Nucleus accumbens (tissue), 56 donors: ENCODE measurements at regions not wholly inside any gene's neighbourhood (a gene's known extent, or its start where the extent isn't known, plus 50 kb on each side); places are given as distances from the start of the nearest gene placed in this dataset.
"Not testable (repeated sequence)": the region's sequence is repeated elsewhere in the genome, so short reads cannot be mapped to it uniquely, and the experiment has no call there.

Source experiments
- DNase-seq, 56 donors: peaks; one replicate each; lab custom pipeline; 2025; lab: John Stamatoyannopoulos, UW

DNA sequence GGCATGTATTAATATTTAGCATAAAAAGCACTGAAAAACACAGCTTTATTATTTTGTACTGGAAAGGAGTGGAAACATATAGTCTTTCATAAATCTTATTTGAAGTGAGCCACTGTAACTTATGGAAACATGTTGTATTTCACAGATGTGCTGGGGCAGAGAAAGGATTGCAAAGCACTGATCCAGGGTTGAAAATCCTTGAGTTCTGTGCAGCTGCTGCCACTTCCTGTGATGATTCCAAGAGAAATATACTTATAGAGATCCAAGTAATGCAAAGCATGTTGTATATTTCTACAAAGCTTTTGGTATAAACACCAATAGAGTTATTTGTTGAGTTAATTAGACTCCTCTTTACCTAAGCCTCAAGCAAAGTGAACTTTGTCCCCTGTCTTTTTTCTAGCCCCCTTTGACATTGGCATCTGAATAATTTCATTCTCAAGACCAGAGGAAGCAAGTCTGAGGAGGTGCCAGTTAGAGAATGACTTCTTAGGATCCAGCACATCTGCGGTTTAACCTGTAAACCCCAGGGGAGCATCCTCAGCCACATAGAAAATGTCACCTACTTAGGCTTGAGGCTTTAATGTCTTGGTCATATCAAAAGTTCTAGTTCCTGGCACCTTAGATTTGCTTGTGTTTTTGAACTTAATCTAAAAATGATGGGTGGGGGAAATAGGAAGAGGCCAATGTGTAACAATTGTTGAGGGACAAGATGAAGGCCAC is 173.3 kb downstream of the FASLG start:
- DNase-seq: no peak

DNA sequence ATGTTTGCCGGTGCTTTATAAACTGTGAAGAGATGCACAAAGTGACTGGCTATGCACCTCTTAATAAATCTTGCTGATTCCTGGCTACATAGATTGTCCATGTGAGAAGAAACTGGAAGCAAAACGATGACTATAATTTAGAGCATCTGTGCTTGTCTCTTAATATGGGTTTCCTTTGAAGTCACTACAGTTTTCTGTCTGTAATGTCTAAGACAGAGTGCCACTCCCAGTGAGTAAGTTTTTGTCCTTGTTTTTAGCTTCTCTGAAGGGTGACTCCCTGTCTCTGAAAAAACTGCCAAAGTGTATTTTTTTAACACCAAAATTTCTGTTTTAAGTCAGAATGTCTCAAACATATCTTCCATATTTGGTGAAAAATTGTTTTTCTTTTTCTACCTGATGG is 175.1 kb downstream of the FASLG start:
- DNase-seq: no peak

DNA sequence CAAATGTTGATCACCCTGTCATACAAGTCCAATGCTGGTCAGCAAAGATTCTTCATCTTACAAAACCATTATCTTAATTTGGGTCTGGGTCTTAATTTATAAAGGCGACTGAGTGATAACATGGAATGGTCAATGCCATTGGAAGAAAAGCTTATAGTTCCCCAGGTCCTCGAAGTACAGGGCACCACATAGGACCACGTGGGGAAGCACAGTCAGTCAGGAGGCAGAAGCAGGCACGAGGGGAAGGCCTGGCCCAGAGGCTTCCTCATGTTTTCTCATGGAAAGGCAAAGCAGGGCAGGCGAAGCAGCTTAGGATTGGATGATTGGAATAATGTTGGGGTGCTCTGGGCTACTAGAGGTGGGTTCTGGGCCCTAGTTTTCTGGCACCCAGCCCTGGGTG is 175.7 kb downstream of the FASLG start:
- no peak for DNase-seq

DNA sequence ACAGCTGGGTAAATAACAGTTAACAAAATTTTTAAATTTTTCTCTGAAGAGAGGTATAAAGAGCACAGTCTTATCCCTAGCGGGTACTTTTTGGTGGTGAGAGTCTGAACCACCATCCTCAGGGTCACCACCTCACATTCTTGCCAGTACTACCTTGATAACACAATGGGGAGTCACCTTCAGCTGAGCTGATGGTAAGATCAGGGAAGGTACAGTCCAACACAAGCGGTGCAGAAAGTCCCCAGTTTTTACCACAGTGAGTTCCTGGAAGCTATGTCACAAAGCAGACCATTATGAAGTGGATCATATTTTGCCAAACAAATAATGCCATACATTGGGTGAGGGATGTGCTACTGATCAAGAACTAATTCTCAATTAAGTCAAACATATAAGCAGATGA is 176.9 kb downstream of the FASLG start:
- DNase-seq: no peak

DNA sequence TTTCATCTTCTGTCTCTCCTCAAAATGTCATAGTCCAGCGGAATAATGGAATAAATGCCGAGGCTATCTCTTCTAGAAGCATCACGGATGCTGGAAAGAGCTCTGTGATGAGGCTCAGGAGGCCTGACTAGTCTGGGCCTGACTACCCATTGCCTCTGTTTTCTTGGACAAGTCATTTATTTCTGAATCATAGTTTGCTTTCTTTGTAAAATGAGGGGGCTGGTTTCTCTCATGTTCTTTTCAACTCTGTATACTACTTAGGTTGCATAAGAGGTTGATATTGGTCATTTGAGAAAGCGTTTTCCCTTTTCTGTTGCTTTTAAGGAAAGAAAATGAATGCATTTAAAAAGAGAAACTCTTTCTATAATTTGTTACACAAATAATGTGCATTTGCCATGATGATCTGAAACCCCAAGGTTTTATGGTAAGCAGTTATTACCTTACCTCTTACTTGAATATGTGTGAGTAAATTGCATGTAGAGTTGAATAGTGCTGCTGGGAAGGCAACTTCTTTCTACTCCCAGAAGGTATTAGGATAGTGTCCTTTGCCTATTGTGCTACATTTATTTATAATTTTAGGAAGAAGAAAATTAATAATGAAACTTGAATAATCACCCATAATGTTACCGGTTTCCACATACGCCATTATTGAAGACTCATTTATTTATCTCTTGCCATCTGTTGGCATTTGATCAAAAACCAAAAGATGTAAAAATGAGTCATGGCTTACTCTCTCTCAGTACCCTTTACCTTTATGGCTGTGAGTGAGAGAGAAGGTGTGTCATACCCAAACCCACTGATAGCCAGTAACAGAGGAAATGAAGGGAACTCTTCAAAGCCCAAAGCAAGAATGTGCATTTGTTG is 179.1 kb downstream of the FASLG start:
- DNase-seq: no peak

DNA sequence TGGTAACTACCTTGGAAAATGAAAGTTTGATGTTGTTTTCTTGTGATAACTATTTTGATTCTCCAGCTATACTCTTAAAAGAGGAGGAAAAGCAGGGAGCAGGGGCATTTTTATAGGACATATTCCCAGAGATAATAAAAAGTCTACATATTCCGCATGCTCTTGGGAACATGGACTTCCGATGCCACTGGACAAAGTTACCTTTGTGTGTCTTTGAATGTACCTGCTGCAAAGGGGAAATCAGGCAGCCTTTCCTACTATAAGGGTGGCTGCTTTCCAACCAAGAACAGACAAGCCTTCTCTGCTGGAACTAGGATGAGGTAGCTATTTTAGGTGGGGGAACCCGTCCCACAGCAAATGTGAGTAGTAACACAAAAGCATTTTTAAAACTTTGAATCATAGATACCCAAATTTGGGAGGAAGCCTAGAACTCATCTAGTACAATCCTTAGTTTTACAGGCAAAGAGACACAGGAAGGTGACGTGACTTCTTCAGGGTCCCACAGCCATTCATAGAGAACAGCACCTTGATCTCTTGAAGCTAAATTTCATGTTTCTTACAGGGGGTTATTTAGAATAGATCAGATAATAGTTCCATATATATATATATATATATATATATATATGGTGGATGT is 179.9 kb downstream of the FASLG start:
- DNase-seq: no peak

DNA sequence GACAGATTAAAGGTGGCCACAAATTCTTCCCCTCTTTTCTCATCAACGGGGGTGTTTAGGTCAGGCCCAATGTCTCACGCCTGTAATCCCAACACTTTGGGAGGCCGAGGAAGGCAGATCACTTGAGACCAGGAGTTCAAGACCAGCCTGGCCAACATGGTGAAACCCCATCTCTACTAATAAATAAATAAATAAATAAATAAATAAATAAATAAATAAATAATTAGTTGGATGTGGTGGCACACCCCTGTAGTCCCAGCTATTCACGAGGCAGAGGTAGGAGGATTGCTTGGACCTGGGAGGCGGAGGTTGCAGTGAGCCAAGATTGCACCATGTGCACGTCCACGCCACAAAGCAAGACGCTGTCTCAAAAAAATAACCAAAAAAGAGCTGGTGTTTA is 180.7 kb downstream of the FASLG start:
- not testable (repeated sequence) for DNase-seq

DNA sequence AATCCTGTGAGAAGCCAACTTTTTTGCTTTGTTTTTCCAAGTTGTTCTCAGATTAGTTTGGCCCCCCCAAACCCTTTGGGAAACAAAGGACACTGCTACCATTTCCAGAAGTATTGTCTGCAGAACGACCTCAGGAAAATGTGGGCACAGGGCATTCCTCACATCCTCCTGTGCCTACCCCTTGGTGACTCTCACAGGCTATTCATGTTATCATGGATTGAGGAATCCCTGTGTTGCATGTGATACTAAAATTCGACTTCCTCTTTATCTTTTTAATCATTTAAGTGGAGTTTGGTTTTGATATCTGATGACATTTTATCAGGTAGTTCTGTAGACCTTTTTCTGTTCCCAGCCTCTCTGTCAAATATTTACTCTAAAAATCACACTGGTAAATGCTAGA is 184.5 kb downstream of the FASLG start:
- no peak for DNase-seq

DNA sequence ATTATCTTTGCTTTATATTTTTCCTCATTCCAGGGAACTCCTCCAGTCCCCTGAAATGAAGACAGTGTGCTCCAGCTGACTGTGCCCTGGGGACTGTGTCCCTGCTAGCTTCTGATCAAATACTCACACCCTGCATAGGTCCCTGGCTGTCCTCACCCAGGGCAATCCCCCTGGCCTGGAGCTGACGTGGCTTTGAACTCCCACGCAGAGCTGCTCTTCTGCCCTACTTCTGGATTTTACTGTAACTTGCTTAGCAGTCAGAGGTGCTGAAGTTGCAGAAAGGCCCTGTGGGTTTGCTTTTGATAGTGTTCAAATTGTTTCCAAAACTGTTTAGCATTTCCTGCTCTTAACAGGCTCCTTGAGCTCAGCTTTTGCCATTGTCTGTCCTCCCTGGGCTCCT is 186.5 kb downstream of the FASLG start:
- no peak for DNase-seq

DNA sequence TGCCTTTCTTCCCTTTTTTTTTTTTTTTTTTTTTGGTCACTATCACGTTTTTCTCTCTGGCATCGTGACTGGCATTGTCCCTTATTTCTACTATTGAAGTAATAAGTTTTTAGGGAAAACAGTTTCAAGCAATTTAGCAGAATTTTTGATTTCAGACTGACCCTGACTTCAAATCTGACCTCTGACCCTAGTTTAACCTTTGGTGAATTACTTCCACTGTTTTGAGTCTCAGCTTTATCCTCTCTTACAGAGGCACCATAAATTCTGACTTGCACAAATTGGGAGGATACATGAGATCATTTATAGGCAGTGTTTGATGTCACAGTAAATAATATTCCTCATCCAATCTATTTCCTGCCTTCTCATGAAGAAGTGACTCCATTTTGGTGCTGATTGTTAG is 187.0 kb downstream of the FASLG start:
- no peak for DNase-seq

DNA sequence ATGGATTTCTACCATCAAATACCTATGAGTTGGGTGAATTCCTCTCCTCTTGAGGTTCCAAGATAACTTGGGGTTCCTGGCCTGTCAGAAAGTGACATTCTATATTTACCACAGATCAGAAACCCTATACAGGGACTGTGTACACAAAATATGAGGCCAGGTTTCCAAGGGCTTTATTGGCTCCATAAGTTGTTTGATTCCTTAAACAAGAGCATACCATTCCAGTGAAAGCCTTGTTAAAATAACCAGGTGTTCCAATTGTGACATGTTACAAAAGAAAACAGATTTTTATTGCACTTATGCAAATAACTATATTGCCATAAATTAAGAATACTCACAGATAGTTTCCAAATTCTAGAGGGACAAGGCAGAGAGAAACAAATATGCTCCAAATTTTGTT is 188.9 kb downstream of the FASLG start:
- DNase-seq: not testable (repeated sequence)

DNA sequence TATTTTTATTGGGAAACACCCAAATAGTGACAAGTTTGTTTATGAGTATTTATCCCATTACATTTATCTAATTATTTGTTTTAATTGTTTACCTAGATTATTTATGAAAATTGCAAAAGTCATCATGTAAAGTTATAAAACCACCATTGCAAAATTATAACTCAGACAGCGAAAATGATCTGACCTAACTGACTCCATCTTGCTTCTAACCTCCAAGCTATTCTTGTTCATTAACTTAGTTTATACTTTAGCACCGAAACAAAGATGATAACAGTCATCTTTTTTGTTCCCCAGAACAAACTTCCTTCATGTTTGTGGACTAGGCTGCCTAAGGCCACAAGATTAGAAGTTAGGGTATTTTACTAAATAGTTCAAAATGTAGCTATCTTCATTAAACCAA is 190.8 kb downstream of the FASLG start:
- DNase-seq: no peak

DNA sequence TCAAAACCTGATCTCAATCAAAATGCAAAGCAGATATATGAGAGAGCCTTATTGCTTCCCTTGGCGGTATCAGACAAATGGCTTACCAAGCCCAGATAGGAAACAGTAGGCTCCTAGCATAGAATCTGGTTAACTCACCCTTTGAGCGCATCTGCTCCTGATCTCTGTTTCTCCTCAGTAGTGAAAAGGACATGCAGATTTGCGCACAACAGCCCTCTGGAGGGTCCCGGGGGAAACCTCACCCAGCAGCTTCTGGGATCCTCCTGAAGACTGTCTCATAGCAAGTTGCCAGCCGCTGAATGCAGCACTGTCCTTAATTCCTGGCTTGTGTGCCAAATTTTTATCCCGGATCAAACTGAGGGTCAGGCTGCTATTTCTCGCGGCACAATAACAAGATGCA is 192.2 kb downstream of the FASLG start:
- no peak for DNase-seq

DNA sequence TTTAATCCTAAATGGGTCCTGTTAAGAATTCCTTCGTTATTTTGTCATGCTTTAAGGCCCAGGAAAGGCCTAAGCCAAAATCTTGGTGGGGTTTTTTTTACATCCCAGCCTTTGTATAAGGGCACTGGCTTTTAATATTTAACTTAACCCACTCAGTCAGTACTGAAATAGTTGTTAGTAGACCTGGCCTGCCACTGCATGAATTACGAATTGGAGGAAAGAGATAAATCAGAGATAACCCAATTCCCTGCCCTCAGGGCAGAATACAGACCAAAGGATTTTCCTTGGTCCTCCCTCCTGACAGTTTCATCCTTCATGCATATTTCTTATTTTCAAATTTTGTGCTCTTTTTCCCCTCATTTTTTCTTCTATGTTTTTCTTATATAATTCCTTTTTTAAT is 193.0 kb downstream of the FASLG start:
- no peak for DNase-seq

DNA sequence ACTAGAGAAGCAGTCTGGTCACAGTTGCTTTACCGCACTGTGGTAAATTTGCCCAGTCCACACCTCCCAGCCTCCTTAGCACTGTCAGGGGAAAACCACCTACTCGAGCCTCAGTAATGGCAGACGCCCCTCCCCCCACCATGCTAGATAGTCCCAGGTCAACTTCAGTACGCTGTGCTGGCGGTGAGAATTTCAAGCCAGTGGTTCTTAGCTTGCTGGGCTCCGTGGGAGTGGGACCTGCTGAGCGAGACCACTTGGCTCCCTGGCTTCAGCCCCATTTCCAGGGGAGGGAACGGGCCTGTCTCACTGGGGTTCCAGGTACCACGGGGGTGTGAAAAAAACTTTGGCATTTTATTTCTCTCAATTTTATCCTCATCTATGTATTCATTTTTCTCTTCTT is 194.8 kb downstream of the TNFSF18 start:
- DNase-seq: not testable (repeated sequence)

DNA sequence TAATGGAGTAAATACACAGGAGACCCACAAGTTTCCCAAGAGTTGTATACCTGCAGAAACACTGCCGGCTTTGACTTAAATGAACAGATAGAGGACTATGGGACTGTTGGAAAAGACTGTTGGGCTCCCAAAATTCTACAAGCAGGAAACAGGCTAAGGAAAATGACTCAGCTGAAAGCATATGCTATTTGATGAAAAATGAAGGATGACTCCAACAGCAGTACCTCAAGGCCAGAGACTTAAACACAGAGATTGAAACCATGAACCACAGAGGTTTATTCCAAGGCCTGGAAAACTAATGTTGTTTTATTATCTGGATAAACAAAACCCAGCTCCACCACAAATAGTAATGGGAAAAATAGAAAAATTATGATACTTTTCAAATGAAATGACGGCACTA is 187.7 kb downstream of the TNFSF18 start:
- DNase-seq: no peak

DNA sequence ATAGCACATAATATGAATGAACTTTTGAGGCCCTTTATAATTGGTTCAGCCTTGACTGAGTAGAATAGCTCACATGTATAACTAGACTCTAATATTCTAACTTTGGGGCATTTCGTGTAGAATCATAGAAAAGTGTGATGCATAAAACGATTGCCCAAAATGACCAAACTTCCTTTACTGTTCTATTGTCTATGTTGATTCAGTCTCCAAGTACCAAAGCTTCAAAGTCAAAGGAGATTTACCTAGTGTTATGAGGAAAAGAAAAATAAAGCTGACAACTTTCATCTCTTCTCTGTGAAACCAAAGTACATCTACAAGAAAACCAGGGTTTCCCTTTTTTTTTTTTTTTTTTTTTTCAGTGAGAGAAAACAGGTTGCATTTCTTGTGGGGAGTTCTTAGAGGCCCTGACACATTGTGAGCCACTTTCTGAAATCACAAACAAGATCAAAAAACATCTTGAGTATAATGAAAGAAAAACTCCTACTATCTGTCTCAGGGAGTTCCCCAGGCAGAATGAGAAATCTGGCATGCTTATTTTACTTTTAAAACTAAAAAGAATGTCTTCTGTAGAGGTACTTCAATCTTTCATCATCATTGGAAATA is 183.4 kb downstream of the TNFSF18 start:
- no peak for DNase-seq

DNA sequence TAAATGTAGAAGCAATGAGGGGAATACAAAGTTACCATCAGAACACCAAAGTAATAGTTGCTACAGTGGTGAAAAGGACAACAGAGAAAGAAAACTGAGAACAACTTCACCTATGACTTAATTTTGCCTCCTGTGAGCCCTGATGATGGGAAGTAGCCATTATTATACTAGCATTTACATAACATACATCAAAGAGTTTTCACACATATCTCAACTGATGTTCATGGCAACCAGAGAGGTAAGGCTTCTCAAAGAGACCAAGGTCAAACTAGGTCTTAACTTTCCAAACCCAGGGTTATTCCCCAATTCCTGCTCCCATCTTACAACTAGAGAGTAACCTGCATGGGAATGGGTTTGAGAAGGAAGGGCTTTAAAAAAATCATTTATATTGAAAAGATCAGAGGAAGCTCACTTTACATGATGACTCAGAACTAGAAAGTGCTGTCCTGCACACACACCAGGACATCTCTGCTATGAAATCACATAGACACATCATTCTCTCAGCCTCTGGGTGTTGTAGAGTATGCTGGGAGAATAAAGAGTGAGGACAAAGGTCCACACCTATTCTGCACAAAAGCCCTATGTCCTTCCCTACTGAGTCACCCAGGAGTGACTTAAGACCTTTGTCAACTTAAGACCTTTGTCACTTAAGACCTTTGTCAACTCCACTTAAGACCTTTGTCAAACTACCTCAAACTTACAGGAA is 179.7 kb downstream of the TNFSF18 start:
- DNase-seq: no peak

DNA sequence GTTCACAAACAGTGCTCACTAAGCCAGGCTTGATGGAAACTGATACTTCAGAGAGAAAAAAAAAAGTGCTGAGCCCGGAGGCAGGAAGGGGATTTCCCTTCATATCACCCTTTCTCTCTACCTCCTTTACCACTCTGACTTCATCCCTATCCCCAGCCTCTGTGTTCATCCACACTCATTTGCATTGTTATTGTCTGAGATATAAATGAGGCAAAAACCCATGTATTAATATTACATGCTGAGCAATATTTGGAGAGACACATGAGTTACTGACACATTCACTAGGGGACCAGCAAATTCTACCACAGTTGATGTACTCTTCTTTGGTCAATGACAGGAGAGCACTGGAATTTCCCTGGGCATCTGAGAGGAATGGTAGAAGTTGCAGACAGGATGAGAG is 175.8 kb downstream of the TNFSF18 start:
- DNase-seq: no peak

DNA sequence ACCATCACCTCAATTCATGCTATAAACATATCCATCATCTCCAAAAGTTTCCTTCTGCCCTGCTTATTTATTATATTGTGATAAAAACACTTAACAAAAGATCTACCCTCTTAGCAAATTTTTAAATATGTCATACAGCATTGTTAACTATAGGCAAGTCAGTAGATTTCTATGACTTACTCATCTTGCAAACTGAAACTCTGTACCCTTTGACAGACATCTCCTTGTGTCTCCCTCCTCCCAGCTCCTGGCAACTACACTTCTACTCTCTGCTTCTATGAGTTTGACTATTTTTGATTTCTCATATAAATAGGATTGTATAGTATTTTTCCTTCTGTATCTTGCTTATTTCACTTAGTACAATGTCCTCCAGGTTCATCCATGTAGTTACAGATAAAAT is 174.8 kb downstream of the TNFSF18 start:
- DNase-seq: no peak

DNA sequence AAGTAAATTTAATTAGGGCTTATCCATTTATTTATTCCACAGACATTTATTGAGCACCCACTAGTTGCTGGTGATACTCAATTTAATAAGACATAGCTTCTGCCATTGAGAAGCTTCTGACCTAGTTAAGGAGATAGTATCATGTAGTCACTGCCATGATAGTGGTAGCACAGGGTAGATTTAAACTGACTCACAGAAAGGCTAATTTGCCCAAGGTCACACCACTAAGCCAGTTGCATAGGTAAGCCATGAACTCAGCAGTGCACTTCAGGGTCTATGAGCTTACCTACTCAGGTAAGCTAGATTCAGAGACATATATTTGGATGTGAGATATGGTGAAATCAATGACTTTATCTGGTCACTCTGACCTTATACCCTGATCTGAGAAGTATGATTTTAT is 168.4 kb downstream of the TNFSF18 start:
- DNase-seq: no peak
